Stimulated activated CD8-positive, alpha-beta memory T cell treated with anti-CD3 and anti-CD28 coated beads, Interleukin-15, amount 100 ng/mL, for 4 hours (primary cell): ENCODE measurements at regions not wholly inside any gene's neighbourhood (a gene's known extent, or its start where the extent isn't known, plus 50 kb on each side); places are given as distances from the start of the nearest gene placed in this dataset.

Experiments used
- DNase-seq, 2 donors: peaks; one replicate each; pipeline ENCODE4 v3.0.0-alpha.2; 2020; ENCODE audit warnings: low read depth in 2 of 2

DNA sequence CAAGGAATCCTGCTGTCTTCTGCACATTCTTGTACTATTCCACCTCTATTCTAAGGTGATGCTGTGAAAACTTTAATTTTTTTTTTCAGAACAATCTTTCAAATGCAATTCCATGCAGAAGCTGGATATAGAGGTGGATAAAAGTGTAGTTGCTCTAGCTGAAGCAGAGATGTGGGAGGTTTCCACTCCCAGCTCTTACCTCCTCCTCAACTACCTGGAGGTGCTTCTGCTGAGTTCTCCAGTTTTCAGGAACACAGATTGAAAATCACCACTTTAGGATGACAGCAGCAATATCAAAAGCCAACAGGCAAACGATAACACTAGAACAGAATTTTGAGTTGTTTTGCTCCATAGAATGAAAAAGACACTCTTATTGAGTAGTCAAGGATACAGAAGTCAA, 51.1 kb upstream of the FAM98A start:
- DNase-seq = no peak
